Endothelial cell of umbilical vein (primary cell): ENCODE measurements at regions not wholly inside any gene's neighbourhood (a gene's known extent, or its start where the extent isn't known, plus 50 kb on each side); places are given as distances from the start of the nearest gene placed in this dataset.
"Not testable (repeated sequence)": the region's sequence is repeated elsewhere in the genome, so short reads cannot be mapped to it uniquely, and the experiment has no call there.

Source experiments
- BruUV-seq: library from RNA; stranded (reverse); fragments of 400-500 nt; replicated peaks from 2 replicates; lab custom pipeline; 2021; lab: Mats Ljungman, UMichigan
- CTCF ChIA-PET: fragments of 300-600, 350-600 bp; sonication (Branson Sonifier 250); formaldehyde crosslinking; loops from one replicate; lab custom pipeline; 2021; ENCODE audit warnings: antibody characterized with exemption, inconsistent platforms; lab: Charles Lee
- POLR2A ChIA-PET: fragments of 300-600, 350-600 bp; sonication (Branson Sonifier 250); formaldehyde crosslinking; loops from one replicate; lab custom pipeline; 2021; ENCODE audit warnings: antibody characterized with exemption, inconsistent platforms; lab: Charles Lee
- DNase-seq: peaks from one replicate; pipeline ENCODE4 v3.0.0-alpha.2; 2011; ENCODE audit warnings: low read depth, low spot score
- FAIRE-seq: peaks from 2 replicates; lab custom pipeline; 2011; peaks lifted over from hg19 to GRCh38; lab: Jason Lieb, UNC
- H2AFZ ChIP-seq: 2 replicates; pipeline ENCODE4 v1.6.0; 2012; ENCODE audit warnings: low read depth, low read length, control low read depth, inconsistent platforms
- H3K27ac ChIP-seq: 2 replicates; pipeline ENCODE4 v1.5.1; 2011; ENCODE audit warnings: low read depth, mild to moderate bottlenecking, control low read depth, low read length, moderate library complexity; ENCODE audit not compliant: insufficient read depth
- H3K27me3 ChIP-seq, 2 experiments: 2 replicates each; pipeline versions ENCODE4 v1.6.0 to v1.6.1; 2011; ENCODE audit warnings: low read length in 2 of 2, mixed read lengths in 1 of 2; ENCODE audit not compliant: control insufficient read depth in 2 of 2, insufficient read depth in 2 of 2
- H3K36me3 ChIP-seq, 2 experiments: 2 replicates in 1 of 2; 3 replicates in 1 of 2; pipeline ENCODE4 v1.5.1; 2011; ENCODE audit warnings: low read length in 2 of 2, mild to moderate bottlenecking in 1 of 2, moderate library complexity in 1 of 2; ENCODE audit not compliant: control insufficient read depth in 2 of 2, insufficient read depth in 2 of 2; ENCODE audit errors: extremely low read depth in 1 of 2
- H3K4me1 ChIP-seq: 3 replicates; pipeline ENCODE4 v1.5.1; 2011; ENCODE audit warnings: mild to moderate bottlenecking, low read length; ENCODE audit not compliant: control insufficient read depth, insufficient read depth; ENCODE audit errors: extremely low read depth
- H3K4me2 ChIP-seq: 2 replicates; pipeline ENCODE4 v1.6.1; 2011; ENCODE audit warnings: low read length, control low read depth, mixed read lengths; ENCODE audit not compliant: insufficient read depth
- H3K4me3 ChIP-seq, 3 experiments: fragments of 200-600 bp in 1 of 3; sonication (generic), shearing (Covaris generic) in 1 of 3; replicated peaks in 1 of 3; 2 replicates each; pipeline ENCODE4 v1.5.1; 2011 to 2016; ENCODE audit warnings: control low read depth in 3 of 3, low read length in 3 of 3, mild to moderate bottlenecking in 2 of 3, inconsistent platforms in 1 of 3, low read depth in 1 of 3, moderate library complexity in 1 of 3; ENCODE audit not compliant: insufficient read depth in 1 of 3
- H3K79me2 ChIP-seq: 2 replicates; pipeline ENCODE4 v1.6.0; 2012; ENCODE audit warnings: low read length, inconsistent platforms; ENCODE audit not compliant: control insufficient read depth, insufficient read depth
- H3K9ac ChIP-seq: replicated peaks from 2 replicates; pipeline ENCODE3; 2011; ENCODE audit warnings: low read length, control low read depth; ENCODE audit not compliant: insufficient read depth; ENCODE audit errors: extremely low read depth
- H3K9me1 ChIP-seq: replicated peaks from 3 replicates; pipeline ENCODE4 v1.6.0; 2011; ENCODE audit warnings: mild to moderate bottlenecking, low read length; ENCODE audit not compliant: control insufficient read depth, insufficient read depth; ENCODE audit errors: extremely low read depth
- H3K9me3 ChIP-seq: replicated peaks from 2 replicates; pipeline ENCODE4 v1.5.1; 2012; ENCODE audit warnings: low read length, inconsistent platforms; ENCODE audit not compliant: control insufficient read depth, insufficient read depth
- H4K20me1 ChIP-seq: replicated peaks from 2 replicates; pipeline ENCODE3; 2011; ENCODE audit warnings: mild to moderate bottlenecking, low read length; ENCODE audit not compliant: control insufficient read depth, insufficient read depth; ENCODE audit errors: extremely low read depth
- dilution Hi-C: fragments of 300-500 bp; cut with MboI; formaldehyde crosslinking; loops from one replicate; pipeline ENCODE4 v1.15.0; 2019; ENCODE audit warnings: low sequenced_read_pairs; ENCODE audit not compliant: extremely low pct_ligation_motif_present
- intact Hi-C: fragments of 100-400 bp; cut with micrococcal nuclease; formaldehyde crosslinking; loops from one replicate; pipeline ENCODE4 v1.10.0; 2022

DNA sequence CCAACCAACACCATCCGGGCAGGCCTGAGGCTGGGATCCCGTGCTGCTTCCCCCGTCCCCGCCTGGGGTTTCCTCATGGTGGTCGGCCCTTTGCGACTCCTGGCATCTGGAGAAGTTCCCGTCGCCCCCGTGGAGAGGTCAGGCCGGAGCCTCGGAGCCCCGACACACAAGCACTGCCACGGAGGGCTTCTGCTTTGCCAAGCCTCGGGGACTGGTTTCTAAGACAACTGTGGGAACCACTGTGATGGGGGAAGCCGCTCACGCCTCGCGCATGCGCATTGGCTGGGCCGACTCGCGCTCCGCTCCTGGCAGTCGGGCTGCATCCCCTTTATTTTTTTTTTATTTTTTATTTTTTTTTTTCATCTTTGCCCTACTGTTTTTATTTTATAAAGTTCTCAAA, 928.8 kb upstream of the TPTE start:
- H3K9me3 ChIP-seq, POLR2A ChIA-PET, H3K9me1 ChIP-seq, FAIRE-seq, intact Hi-C loops, BruUV-seq, H4K20me1 ChIP-seq, CTCF ChIA-PET, H3K4me2 ChIP-seq, H3K79me2 ChIP-seq, H3K27me3 ChIP-seq, H3K4me1 ChIP-seq, H3K27ac ChIP-seq, H3K9ac ChIP-seq, H3K36me3 ChIP-seq, dilution Hi-C loops, H3K4me3 ChIP-seq, DNase-seq, H2AFZ ChIP-seq: not testable (repeated sequence)

GRCh38 chr21:9593646-9594045, 927.7 kb upstream of the TPTE start:
- CTCF ChIA-PET, FAIRE-seq, H3K4me2 ChIP-seq, H2AFZ ChIP-seq, dilution Hi-C loops, intact Hi-C loops, H3K36me3 ChIP-seq, POLR2A ChIA-PET, H3K9ac ChIP-seq, H3K27me3 ChIP-seq, DNase-seq, H3K9me3 ChIP-seq, BruUV-seq, H3K27ac ChIP-seq, H3K4me1 ChIP-seq, H3K4me3 ChIP-seq, H4K20me1 ChIP-seq, H3K9me1 ChIP-seq, H3K79me2 ChIP-seq: not testable (repeated sequence)

- FAIRE-seq, H3K9me1 ChIP-seq, H4K20me1 ChIP-seq, intact Hi-C loops, H3K79me2 ChIP-seq, H3K36me3 ChIP-seq, H3K27ac ChIP-seq, H3K4me1 ChIP-seq, BruUV-seq, DNase-seq, dilution Hi-C loops, H2AFZ ChIP-seq, CTCF ChIA-PET, H3K27me3 ChIP-seq, H3K4me3 ChIP-seq, H3K4me2 ChIP-seq, H3K9ac ChIP-seq, POLR2A ChIA-PET, H3K9me3 ChIP-seq: not testable (repeated sequence)
Measured at GRCh38 chr21:9614011-9614410, 907.4 kb upstream of the TPTE start.

GRCh38 chr21:9621121-9621793, 900.1 kb upstream of the TPTE start:
- DNase-seq, H3K9ac ChIP-seq, dilution Hi-C loops, POLR2A ChIA-PET, H2AFZ ChIP-seq, H3K4me1 ChIP-seq, H3K36me3 ChIP-seq, BruUV-seq, H3K4me3 ChIP-seq, FAIRE-seq, H3K4me2 ChIP-seq, H3K9me3 ChIP-seq, H3K27ac ChIP-seq, H3K79me2 ChIP-seq, intact Hi-C loops, CTCF ChIA-PET, H3K27me3 ChIP-seq, H3K9me1 ChIP-seq, H4K20me1 ChIP-seq: not testable (repeated sequence)
